Loucy (cell line): ENCODE measurements at regions not wholly inside any gene's neighbourhood (a gene's known extent, or its start where the extent isn't known, plus 50 kb on each side); places are given as distances from the start of the nearest gene placed in this dataset.

Experiments used
- CTCF ChIP-seq: fragments of 200-600 bp; sonication (generic); conservative IDR thresholded peaks from 2 replicates; pipeline ENCODE4 v1.5.1; 2014; ENCODE audit warnings: mild to moderate bottlenecking, antibody characterized with exemption, low read length
- EZH2phosphoT487 ChIP-seq: fragments of 200-600 bp; IDR thresholded peaks from 2 replicates; pipeline ENCODE4 v1.6.1; 2018; ENCODE audit warnings: antibody characterized with exemption, mild to moderate bottlenecking, moderate library complexity, borderline replicate concordance

- no peak for TF ChIP-seq CTCF
- no peak for TF ChIP-seq EZH2phosphoT487
These were observed 213.3 kb upstream of the OSR1 start for GRCh38 chr2:19571773-19572172.
